Heart left ventricle (tissue), 16 donors: ENCODE measurements at regions not wholly inside any gene's neighbourhood (a gene's known extent, or its start where the extent isn't known, plus 50 kb on each side); places are given as distances from the start of the nearest gene placed in this dataset.

Experiments used
- ATAC-seq, 4 donors: fragments of 200-7000 bp; cut with Tn5 transposase; one replicate each; pipeline ENCODE4 v1.9.1; 2020 to 2022; ENCODE audit warnings: moderate library complexity in 4 of 4, mild to moderate bottlenecking in 3 of 4, moderate number of reproducible peaks in 1 of 4
- DNase-seq, 5 donors: peaks; one replicate each; pipeline ENCODE4 v3.0.0-alpha.2; 2020
- H3K27ac ChIP-seq, 12 donors: fragments of 200-600 bp; sonication (generic) in 4 of 12; one replicate each; pipeline versions ENCODE4 v1.5.0 to v1.8.0; 2016 to 2022; ENCODE audit warnings: mild to moderate bottlenecking in 2 of 12
- H3K27me3 ChIP-seq, 9 donors: fragments of 200-600 bp; sonication (generic) in 2 of 9; one replicate each; pipeline versions ENCODE4 v1.5.1 to v1.8.0; 2016 to 2022; ENCODE audit warnings: mild to moderate bottlenecking in 3 of 9
- H3K36me3 ChIP-seq, 9 donors: fragments of 200-600 bp; sonication (generic) in 2 of 9; one replicate each; pipeline versions ENCODE4 v1.5.0 to v1.8.0; 2018 to 2022; ENCODE audit warnings: mild to moderate bottlenecking in 2 of 9
- H3K4me1 ChIP-seq, 12 donors: fragments of 200-600 bp; sonication (generic) in 4 of 12; one replicate each; pipeline versions ENCODE4 v1.5.0 to v1.8.0; 2016 to 2022; ENCODE audit warnings: mild to moderate bottlenecking in 3 of 12
- H3K4me3 ChIP-seq, 12 donors: fragments of 200-600 bp; sonication (generic) in 4 of 12; one replicate each; pipeline versions ENCODE4 v1.5.0 to v1.8.0; 2017 to 2022; ENCODE audit warnings: mild to moderate bottlenecking in 9 of 12, moderate library complexity in 4 of 12
- H3K9me3 ChIP-seq, 12 donors: fragments of 200-600 bp; sonication (generic) in 4 of 12; one replicate each; pipeline versions ENCODE4 v1.5.0 to v1.8.0; 2016 to 2022; ENCODE audit warnings: mild to moderate bottlenecking in 1 of 12
- CTCF ChIP-seq, 12 donors: fragments of 200-600 bp; sonication (generic) in 4 of 12; IDR thresholded peaks; one replicate each; pipeline versions ENCODE4 v1.5.0 to v1.8.0; 2018 to 2022; ENCODE audit warnings: antibody characterized with exemption in 12 of 12, mild to moderate bottlenecking in 5 of 12
- POLR2A ChIP-seq, 2 donors: fragments of 450-650 bp; IDR thresholded peaks; one replicate each; pipeline ENCODE4 v1.6.1; 2017; ENCODE audit warnings: antibody characterized with exemption in 2 of 2, mild to moderate bottlenecking in 2 of 2, moderate library complexity in 2 of 2
- WGBS, 4 donors: extraction: QIAGEN DNeasy Blood & Tissue Kit in 2 of 4; methylation state at CpG; one replicate each; pipeline versions ENCODE4 v1.1.5 to v1.1.7; 2013 to 2018; 5-methylcytosine and 5-hydroxymethylcytosine counted together
- intact Hi-C, 10 donors: fragments of 100-400 bp; cut with DNase I; formaldehyde crosslinking; loops; one replicate each; pipeline versions ENCODE4 v1.11.1 to v1.14.2; 2022
- donor health status: ischemic (EF 13 %, LVEDD 7.1; RV severe dilation, severe dysfunction).
- donor health status: healthy with polysubstance abuse.
- donor health status: DM: no; HTN: yes; CAD: no.
- donor health status: DM: no; HTN: no; CAD: no.
- donor health status: ischemic (EF 25% LVEDD 6.9; RV normal size, moderate dysfunction).
- donor health status: ischemic (EF 25% LVEDD 5.7; RV mildly dilated, moderate dysfunction).
- donor health status: healthy.
- donor health status: DM: yes; HTN: yes; CAD: no.
- donor health status: ischemic (EF 35%, LVEDD 5.7; RV mildly dilated, moderate dysfunction).
- donor health status: nonischemic (EF 11% LVEDD 7.7; RV severe dilation, severe dysfunction).
- donor health status: DM: yes; HTN: yes; CAD: no.
- donor health status: PGD.
- donor health status: ischemic (EF 29% LVEDD 5.4; RV normal size, mild dysfunction).
- donor health status: nonischemic (EF 23%, LVEDD 6.1; RV moderate dilation, normal function).

DNA sequence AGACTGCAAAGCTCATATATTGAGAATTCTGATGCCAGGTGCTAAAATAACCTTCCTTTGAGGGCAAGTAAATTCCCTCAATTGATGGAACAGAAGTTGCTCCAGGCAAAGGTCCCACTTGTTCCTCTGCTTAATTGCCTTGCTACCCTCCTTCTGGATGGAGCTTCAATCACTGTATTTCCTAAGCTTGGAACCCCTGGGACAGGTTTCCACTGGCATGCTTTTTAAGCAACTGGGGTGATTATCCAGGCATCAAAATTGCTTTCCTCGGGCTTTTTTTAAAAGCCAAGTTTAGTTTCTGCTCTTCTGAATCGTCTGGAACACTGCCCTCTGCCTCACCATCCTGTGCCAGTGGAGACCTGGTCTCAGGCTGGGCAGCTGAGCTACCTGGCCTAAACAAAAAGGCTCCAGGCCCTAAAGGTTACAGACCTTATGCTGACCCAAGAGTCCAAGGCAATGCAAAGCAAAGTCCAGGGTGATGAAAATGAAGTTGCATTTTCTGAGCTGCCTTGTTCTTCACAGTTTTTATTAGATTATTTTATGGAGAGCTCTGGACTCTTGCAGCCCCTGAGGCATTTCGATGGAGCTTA, 167.9 kb upstream of the CD180 start:
- ATAC-seq (no peak), DNase-seq (no peak)
- H3K4me3 ChIP-seq = no peak overlapping the region
- WGBS, 4 donors = 87 to 91% (median 88%) methylated on average over 3 of the region's 3 CpGs
- H3K27me3 ChIP-seq = no peaks in the 10 kb centered on the region
- intact Hi-C loops = no loop called here
- no peaks in the 10 kb centered on the region for H3K9me3 ChIP-seq
- TF ChIP-seq CTCF (IDR thresholded peaks at IDR 0.05) = no peak
- TF ChIP-seq POLR2A (IDR thresholded peaks at IDR 0.05) = no peak
- peaks cover 0 to 12% (median 0%) of the 10 kb centered on the region in 12 donors for H3K4me1 ChIP-seq
- no peaks in the 10 kb centered on the region for H3K36me3 ChIP-seq
- no peak overlapping the region for H3K27ac ChIP-seq

DNA sequence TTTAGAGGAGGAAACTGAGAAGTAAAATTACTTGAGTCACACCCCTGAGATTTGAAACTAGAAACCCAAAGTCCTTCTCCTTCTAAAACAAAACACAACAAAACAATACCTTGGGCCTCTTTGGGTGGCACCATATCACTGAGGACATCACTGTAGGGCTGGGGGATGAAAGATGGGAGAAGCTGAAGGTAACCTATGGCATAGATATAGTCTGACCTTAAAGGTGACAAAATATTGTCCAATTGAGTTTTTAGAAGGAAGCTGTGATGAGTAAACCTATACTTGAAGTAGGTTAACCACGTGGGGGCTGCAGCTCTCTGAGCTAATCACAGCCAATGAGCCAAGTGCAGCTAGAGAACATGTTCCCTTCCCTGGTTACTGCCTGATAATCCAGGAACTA, 167.4 kb upstream of the CD180 start:
- intact Hi-C loops = no loop called here
- TF ChIP-seq POLR2A (IDR thresholded peaks at IDR 0.05) (no peak), CTCF (IDR thresholded peaks at IDR 0.05) (no peak)
- Histone ChIP-seq H3K9me3 (no peaks in the 10 kb centered on the region), H3K27me3 (no peaks in the 10 kb centered on the region), H3K27ac (no peak overlapping the region), H3K4me3 (no peak overlapping the region), H3K36me3 (no peaks in the 10 kb centered on the region), H3K4me1 (peaks cover 0 to 12% (median 0%) of the 10 kb centered on the region in 12 donors)
- no peak for DNase-seq
- no peak for ATAC-seq
- 70 to 81% (median 76%) methylated on average over 1 of the region's 1 CpG for WGBS, 4 donors

DNA sequence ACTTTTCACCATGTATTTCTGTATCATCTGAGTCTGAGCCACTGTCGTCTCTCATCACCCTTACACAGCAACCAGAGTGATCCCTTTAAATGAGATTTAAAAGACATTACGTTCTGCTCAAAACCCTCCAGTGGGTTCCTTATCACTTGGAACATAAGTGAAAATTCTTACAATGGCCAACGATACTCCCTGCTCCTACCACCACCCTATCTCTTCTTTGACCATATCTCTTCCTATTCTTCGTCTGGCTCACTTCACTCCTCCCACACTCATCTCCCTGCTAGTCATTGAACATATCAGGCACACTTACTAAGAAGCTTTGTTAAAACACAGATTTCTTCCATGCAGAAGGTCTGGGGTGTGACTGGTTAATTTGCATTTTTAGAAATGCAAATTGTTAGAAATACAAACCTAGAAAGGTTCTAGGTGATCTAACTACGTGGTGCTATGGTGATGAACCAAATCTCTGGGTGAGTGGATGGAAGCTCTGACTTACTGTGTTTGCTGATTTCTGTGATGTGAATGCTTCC, 166.6 kb upstream of the CD180 start:
- ATAC-seq (no peak), DNase-seq (no peak)
- Histone ChIP-seq H3K4me1 (peaks cover 0 to 12% (median 0%) of the 10 kb centered on the region in 12 donors), H3K27me3 (no peaks in the 10 kb centered on the region), H3K27ac (no peak overlapping the region), H3K4me3 (no peak overlapping the region), H3K36me3 (no peaks in the 10 kb centered on the region), H3K9me3 (no peaks in the 10 kb centered on the region)
- 51 to 59% (median 54%) methylated on average over 5 of the region's 5 CpGs for WGBS, 4 donors
- TF ChIP-seq CTCF (IDR thresholded peaks at IDR 0.05) (no peak), POLR2A (IDR thresholded peaks at IDR 0.05) (no peak)
- intact Hi-C loops = no loop called here

DNA sequence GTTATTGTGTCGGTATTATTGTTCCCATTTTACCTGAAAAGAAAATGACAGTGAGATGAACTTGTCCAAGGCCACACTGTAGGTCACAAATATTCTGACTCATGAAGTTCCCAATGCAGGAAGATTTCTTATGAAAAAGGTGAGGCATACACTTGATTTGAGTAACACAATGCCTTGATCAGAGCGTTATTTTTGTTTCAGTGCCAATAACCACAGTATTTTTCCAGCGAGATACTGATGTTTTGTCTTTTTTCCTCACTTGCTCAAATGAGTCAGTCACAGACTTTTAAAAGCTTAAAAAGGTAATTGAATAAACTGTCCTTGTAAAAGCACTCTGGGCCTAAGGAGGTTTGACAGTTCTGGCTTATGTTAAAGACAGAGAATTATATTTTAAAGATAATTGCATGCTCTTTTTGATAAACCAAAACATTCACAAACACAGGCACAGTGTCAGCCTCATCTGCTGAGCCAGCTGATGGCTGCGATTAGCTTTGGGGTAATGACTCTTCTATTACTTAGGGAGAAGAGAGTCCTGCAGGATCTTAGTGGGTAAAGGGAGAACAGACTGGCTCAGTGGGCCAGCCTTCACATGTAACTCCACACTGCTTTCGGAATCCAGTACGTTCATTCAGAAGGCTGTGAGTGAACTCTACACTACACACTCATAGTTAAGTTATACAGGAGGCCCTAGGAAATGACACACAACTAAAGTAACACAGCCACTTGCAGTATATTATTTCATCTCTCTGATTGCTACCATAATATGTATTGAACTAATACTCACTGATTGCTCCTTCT, 165.5 kb upstream of the CD180 start:
- intact Hi-C loops = no loop called here
- no peak for TF ChIP-seq CTCF (IDR thresholded peaks at IDR 0.05)
- no peak for TF ChIP-seq POLR2A (IDR thresholded peaks at IDR 0.05)

More for the DNA sequence above, 165.5 kb upstream of the CD180 start:
- no peaks in the 10 kb centered on the region for H3K9me3 ChIP-seq
- ATAC-seq (no peak), DNase-seq (no peak)
- no peak overlapping the region for H3K27ac ChIP-seq
- H3K36me3 ChIP-seq = no peaks in the 10 kb centered on the region
- H3K4me1 ChIP-seq = peaks cover 0 to 12% (median 0%) of the 10 kb centered on the region in 12 donors
- no peaks in the 10 kb centered on the region for H3K27me3 ChIP-seq
- no peak overlapping the region for H3K4me3 ChIP-seq
- WGBS, 4 donors = 78 to 90% (median 87%) methylated on average over 6 of the region's 6 CpGs
